RPMI7951 (cell line): ENCODE measurements at regions not wholly inside any gene's neighbourhood (a gene's known extent, or its start where the extent isn't known, plus 50 kb on each side); places are given as distances from the start of the nearest gene placed in this dataset.

Experiments used
- DNase-seq: peaks from one replicate; pipeline ENCODE4 v3.0.0-alpha.2; 2012; ENCODE audit warnings: low read depth

DNA sequence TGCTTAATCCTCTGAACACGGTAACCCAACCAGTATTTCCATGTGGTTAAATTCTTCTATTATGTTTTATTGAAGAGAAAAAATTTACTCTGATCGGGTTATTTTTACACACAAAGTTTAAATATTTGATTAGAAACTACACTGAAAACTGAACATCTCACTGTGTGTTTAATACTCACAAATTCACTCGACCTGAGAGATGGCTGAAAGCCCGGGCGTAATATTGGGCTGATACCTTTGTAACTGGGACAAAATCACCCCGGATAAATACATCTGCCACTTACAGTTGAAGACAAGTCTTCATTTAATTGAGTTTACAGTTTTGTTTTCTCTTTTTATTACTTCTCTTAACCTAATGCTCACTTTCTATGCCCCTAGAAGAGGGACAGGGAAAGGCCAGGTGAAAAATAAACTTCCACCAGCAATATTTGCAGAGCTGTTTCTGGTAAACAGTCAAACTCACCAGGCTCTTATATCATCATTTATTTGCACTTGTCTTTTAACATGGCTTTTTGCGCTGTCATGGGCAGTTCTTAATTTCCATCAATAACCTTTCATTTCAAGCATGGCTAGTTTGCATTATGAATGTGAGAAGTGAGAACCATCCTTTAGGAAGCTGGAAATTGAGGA, 145.6 kb upstream of the TMCO5A start:
- DNase-seq, result no peak

DNA sequence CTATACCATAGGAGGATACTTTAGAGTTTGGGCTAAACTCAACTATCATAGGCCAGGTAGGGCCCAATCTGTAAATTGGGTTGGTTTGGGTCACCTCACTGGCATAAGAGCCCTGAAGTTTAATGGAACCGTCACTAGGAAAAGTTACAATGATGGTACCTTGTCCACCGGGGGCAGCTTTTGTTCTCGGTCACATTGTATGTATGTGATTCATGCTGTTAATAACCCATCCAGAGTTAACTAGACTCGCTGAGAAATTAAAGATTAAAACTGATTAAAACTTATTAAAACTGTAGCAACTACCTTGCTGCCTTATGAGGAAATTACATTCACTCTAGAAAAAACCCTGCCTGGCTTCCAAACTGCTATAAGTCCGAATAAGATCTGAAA, 145.0 kb upstream of the TMCO5A start:
- DNase-seq, result peak; percentile 3

DNA sequence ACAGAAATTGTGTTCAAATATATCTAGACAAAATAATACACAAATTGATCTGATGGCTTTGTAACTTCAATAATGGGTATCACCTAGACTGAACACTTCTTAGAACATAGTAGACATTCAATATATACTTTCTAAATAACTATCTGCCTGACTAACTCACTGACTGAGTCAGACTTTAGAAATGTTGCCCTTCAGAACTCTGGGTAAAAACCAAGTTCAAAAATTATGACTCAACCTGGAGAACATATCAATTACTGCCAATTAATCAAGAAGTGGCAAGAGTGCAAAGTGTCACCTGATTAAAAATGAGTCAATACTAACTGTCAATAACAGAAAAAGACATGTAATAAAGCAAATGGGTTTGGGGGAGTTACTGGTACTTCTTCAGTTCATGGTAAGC, 144.6 kb upstream of the TMCO5A start:
- peak; percentile 72 for DNase-seq

DNA sequence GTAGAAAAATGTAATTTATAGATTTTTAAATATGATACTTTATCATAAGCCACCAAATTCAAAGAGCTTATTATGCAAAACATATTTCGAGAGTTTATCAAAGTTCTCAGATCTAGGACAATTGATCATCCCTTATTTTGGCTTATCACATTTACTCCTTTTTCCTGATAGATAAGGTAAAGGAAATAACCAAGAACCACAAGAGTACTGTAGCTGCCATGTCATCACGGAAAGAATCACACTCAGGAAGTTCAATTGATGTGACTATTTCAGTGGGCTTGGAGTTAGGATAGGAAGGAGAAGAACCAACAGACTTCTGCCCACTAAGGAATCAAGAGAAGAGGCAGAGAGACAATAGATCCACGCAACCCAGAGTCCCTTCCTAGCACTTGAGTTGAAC, 142.7 kb upstream of the TMCO5A start:
- DNase-seq, result no peak

DNA sequence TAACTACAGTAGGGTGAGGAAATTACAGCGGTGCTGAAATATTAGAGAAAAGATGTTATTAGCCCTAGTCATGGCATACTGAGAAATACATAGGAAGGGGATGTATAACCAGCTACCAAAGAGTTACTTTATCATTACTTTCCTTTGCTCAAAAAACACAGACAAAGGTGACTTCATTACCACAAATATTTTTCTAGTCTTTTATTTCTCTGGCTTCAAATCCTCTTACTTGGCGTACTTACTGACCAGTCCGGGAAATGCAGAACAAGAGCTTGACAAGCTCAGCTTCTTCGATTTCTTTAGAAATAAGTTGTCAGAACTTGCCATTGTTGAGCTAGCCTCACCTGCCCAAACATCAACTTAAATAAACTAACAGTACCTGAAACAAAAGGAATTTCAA, 142.1 kb upstream of the TMCO5A start:
- no peak for DNase-seq

DNA sequence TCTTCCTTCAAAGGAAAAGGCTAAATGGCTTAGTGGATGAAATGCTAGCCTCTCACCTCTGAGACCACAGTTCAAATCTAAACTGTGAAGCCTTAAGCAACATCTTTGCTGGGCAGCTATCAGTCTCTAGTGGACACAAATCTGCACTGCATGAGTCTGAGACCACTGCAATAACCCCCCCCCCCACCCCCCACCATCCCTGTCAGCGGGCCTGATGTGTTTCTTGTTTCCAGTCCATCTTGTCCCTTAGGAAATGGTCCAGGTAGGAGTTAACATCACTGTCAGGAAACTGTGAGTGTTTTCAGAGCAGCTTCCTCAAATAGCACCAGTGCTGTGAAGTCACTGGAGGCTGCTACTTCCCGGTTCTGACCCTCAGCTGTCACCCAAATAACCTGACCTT, 140.6 kb upstream of the TMCO5A start:
- peak; percentile 20 for DNase-seq

DNA sequence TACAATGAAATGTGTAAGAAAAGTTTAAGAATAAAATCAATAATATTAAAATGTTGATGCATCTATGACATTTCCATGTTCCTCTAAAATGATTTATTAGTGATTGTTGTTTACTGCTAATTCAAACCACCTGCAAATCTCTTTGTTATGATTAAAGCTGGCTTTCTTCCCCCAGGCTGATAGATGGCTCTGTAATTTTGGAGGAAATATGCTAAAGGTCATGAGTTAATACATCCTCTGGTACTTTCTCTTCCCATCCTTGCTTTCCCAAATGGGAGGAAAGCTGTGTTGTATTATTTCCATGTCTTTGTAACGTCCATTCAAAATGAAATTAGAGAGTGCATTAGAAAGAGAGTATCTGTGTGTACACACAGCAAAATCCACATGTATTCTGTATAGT, 139.5 kb upstream of the TMCO5A start:
- DNase-seq, result no peak

DNA sequence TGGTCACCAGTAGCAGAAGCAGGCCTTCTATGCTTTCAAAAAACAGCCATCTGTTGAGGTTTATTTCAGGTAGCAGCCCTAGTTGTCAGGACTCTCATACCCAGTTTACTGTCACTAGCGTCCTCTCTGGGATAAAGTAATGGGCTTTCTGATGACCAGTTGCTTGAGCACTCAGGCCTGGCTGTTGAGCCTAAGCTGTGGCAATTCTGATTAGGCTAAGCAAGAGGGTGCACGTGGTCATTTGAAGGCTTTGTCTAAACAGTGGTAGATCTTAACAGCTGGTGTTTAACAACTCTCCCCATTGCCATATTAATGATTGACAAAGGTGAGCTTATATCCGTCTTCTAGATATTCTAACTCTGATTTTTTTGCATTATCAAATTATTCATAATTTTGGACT, 132.9 kb upstream of the TMCO5A start:
- no peak for DNase-seq

DNA sequence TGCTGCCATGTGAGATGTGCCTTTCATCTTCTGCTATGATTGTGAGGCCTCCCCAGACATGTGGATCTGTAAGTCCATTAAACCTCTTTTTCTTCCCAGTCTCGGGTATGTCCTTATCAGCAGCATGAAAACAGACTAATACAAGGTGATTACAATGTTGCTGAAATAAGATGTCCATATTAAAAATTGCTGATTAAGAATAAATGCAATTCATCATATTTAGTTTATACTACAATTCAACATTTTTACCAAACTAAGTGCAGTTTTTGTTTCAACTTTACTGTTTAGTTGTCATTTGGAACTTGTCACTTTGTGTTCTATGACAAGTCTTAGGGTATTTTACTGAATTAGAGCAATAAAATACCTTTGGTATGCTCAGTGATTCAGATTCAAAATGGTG, 127.6 kb upstream of the TMCO5A start:
- DNase-seq, result no peak

DNA sequence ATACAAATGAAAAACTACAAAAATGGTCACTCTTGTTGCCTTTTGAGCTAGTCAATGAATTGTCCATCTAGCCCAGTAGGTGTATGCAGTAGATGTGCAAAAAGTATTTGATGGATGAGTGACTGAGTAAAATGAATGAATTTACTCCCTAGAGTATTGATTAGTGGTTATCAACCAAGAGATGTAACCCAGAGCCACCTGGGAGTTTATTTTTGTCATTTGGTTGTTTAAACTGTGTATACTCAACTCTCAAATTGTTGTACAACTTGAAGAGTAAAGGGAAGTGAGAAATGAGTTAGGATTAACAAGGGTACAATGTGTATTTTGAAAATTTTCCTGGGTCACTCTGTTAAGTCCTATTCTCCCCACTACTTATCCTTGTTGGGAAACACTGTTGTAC, 124.1 kb upstream of the TMCO5A start:
- no peak for DNase-seq

DNA sequence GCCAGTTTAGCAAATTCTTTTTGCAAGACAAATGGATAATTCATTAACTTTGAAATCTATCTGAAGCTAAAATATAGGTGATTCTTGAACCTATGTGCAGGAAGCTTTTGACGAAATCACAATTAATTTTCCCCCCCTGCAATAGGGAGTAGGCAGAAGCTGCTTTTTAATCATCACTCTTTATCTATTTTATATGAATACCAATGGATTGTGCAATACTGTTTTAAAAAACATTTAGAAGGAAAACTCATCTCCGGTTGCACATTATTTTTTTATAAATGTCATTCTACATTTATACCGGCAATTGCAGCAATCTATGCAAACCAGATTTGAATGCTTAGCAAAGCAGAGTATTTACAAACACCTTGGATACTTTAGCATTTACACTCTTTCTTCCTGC, 121.1 kb upstream of the TMCO5A start:
- DNase-seq, result no peak

DNA sequence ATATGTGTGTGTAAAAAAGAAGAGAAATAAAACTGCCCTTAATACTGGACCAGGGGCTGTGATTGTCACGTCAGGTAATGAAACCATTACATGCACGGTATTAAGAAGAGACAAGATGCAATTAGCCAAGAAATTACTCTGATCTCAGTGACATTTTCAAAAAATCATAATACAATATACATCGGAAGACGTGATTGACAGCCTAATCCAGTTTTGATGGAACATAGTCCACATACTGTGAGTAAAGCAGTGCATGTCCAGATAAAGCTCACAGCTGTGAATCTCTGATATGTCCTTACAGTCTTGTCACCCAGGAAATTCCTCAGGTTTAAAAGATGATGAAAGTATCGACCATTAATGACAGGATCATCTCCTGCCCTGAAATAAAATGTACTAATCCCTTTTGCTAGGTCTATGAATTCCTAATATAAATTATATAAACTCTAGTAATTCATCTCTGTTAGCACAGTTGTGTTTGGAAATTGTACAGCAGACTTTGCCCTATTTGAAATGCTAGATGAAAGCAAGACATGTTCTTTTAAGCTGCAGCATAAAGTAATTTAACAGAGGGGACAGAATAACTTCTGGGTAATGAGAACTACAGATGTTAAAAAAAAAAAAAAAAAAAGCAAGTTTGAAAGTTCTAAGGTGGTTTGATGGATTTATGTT, 119.5 kb upstream of the TMCO5A start:
- DNase-seq, result no peak

DNA sequence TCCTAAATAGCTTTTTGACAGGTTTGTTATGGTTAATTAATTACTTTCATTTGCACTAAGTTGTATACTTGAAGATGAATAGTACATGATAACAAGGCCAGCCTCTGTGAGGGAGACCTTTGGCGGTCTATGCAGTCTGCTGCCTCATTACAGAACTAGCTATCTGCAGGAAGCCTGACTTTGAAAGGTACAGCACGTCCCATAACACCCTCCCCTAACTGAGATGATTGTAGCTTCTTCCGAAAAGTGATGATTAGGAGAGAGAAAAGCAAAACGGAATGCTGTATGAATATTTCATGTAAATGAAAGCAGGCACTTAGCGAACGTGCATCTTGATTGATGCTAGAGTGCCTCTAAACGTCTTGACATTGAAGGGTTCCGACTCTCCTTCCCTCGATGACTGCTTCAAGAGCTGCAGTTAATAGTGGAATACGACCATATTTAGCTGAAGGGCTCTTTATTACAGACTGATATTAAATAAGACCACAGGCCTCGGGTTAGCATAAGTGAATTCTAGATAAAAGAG, 116.2 kb upstream of the TMCO5A start:
- no peak for DNase-seq

DNA sequence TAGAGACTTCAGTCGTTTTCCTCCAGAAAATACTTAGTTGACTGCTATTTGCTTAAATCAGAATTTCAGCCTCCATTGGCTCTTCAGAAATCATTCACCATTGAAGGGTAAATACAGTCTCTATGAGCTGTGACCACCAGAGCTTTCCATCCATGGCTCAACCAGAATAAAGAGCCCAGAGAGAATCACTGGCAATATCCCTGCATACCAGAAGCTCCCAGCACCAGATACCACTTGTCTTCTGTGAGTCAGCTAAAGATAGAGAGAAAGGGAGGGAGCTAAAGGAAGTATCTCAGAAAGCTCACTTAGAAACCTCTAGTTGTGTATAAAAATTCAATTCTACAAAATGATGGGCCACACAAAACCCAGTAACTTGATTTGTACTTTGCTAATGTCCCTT, 115.2 kb upstream of the TMCO5A start:
- DNase-seq, result no peak

DNA sequence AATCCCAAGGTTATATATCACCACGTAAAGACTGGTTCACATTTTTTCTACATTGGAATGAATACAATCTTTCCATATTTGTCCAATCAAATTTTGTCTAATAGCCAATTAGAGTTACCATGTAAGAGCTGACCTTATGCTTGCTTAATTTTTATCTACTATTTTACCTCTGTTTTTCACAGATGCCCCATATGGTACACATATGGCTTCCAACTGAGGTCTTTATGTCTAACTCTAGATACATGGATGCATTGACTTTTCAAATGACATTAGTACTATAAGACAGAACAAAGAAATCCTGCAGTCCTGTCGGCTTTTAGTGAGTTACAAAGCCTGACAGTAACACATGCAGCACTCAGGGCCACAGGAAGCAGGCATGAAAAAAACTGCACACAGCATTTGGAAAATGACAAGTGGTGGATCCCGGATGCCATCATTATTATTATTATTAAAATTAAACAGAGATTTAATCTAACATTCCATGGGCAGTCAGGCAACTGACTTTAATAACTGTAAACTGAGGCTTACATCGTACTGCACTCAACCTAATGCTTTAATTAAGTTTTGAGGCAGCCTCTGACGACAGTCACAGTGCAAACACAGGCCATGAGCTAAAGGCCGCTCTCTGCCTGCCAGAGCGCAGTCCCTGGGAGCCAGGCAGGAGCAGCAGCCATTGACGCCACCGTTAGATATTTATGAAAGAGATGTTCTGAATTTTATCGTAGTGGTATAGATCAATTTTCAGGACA, 113.9 kb upstream of the TMCO5A start:
- DNase-seq, result no peak

DNA sequence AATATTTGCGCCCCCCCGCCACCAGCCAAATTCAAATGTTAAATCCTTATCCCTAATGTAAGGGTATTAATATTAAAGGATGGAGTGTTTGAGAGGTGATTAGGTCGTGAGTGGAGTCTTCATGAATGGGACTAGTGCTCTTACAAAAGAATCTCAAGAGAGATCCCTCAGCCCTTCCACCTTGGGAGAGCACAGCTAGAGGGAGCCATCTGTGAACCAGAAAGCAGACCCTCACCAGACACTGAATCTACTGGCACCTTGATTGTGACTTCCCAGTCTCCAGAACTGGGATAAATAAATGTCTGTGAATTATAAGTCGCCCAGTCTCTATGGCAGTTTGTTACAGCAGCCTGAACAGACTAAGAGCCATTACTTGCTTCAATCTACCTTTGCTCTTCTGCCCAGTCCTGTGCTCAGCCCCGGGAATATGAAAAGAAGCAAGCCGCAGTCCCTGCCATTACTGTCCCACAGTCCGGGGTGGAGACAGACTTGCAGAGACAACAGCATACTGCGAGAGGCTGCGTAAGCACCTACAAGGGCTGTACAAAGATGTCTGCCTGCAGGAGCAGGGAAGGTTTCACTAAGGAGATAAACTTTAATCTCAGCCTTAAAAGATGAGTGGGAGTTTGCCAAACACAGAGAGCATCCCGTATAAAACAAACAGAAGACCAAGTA, 110.7 kb upstream of the TMCO5A start:
- DNase-seq, result no peak

DNA sequence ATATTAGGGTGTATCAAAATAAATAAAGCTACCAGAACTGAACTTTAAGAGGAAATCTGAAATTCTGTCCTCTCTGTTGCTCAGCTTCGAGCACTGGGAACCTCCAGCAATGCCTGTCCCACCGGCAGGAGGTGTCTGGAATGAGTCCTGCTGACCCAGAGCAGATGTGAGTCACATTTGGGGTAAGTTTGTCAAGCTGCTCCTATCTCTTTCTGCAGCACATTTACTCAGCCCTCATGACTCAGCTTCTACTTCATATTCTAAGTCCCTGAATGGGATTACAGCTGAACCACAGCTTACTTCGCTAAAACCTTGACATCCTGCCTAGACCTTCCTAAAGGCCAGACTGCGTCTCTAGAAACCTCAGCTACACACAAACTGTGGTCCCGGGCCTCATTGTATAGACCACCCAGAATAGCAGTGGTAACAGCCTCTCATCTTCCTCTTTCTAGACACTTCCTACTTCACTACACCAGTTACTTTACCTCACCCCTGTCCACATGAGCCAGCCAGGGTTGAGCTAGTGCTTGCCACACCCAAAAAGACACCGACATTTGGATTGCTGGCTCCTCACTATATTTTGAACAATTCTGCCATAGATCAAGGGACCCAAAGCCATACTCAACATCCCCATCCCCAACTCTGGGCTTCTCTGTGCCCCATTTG, 109.6 kb upstream of the TMCO5A start:
- DNase-seq, result peak; percentile 93

DNA sequence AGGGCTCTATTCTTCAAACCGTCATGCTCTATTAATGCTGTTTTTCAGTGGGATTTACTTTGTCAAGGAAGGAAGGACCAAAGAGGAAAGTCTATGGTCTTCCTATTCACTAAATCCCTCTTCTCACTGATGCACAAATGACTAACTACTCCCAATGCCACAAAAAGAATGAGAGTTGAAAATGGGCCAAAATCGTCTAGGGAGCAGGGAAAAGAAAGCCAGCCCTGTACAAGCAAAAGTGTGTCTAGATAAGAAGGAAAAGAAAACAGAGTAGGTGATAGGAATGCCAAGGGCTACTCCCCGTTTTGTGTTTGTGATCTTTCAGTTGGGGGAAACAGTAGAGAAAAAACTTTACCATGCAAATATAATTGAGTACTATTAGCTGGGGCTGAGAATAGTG, 97.2 kb upstream of the TMCO5A start:
- DNase-seq, result peak; percentile 36

DNA sequence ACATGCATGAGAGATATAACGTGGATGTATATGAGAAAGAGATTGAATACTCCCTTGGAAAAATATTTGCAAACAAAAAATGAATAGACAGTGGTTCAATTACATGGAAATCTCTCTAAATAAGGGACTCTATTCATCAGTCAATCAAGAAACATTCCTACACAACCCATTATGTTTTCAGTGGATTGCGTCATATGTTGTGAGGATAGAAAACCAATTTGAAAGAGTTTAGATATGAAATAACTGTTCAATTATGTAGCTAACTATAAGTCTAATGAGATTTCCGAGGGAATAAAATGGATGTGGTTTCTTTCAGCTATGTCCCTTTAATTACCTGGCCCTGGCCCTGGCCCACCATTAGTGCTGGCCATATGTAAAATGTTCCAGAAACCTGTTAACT, 86.7 kb upstream of the TMCO5A start:
- no peak for DNase-seq

DNA sequence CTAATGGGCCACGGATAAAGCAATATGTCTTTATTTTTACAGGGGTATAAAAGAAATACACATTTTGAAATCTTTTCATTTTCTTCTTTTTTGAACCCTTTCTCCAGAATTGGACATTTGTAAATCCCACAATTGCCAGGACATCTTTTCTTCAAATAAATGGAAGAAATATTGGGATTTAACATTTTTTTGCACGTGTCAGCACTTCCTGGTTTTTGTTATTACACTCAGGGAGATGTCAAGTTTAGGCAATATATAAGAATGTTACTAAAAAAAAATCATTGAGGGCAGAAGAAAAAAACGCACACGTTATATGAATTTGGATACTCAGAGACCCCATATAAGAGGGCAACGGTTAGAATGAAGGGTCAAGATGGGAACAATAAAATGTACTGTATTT, 78.3 kb upstream of the TMCO5A start:
- no peak for DNase-seq

DNA sequence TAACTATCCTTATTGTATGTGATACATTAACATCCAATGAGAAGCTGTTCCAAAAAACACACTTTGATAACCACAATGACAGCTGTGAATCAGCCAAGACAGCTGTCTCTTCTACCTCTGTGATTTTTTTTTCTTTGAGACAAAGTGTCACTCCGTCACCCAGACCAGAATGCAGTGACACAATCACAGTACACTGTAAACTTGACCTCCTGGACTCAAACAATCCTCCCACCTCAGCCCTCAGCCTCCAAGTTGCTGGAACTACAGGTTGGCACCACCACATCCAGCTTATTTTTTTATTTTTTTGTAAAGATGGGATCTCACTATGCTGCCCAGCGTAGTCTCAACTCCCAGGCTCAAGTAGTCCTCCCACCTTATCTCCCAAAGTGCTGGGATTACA, 73.5 kb upstream of the TMCO5A start:
- no peak for DNase-seq

DNA sequence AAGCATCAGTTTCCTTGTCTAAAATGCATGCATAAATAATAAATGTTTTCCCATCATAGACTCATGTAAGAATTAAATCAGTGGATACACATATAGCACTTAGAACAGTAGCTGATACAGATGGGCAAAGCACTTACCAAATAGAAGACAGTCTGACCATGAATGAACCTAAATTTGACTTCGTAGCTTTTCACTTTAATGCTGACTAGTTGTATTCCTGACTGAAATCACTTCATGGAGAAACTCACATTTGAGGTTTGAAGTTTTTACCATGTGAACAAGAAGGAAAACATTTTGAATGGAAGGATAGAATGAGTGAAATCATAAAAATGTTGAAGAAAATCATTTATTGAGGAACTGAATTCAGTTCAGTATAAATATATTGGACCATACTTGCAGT, 68.8 kb upstream of the TMCO5A start:
- no peak for DNase-seq
